Stomach (tissue), 4 donors: ENCODE measurements at regions not wholly inside any gene's neighbourhood (a gene's known extent, or its start where the extent isn't known, plus 50 kb on each side); places are given as distances from the start of the nearest gene placed in this dataset.

Source experiments
- EP300 ChIP-seq: sonication (generic); formaldehyde crosslinking; IDR thresholded peaks from one replicate; pipeline ENCODE4 v1.6.1; 2017; ENCODE audit warnings: antibody characterized with exemption
- POLR2A ChIP-seq, 4 donors: fragments of 450-650 bp; IDR thresholded peaks; one replicate each; pipeline ENCODE4 v1.6.1; 2016; ENCODE audit warnings: antibody characterized with exemption in 4 of 4, control low read depth in 2 of 4, mild to moderate bottlenecking in 1 of 4, moderate library complexity in 1 of 4
- POLR2AphosphoS5 ChIP-seq, 3 donors: sonication (generic); formaldehyde crosslinking; IDR thresholded peaks; one replicate each; pipeline ENCODE4 v1.6.1; 2016; ENCODE audit warnings: antibody characterized with exemption in 3 of 3
- TF ChIP-seq, protein P1 (sequence below), 7 experiments: fragments of 450-650 bp in 4 of 7; fragments of 200-600 bp in 3 of 7; sonication (generic) in 3 of 7; IDR thresholded peaks; one replicate each; pipeline ENCODE4 v1.5.1; 2016 to 2019; ENCODE audit warnings: antibody characterized with exemption in 7 of 7, control low read depth in 2 of 7, mild to moderate bottlenecking in 1 of 7

DNA sequence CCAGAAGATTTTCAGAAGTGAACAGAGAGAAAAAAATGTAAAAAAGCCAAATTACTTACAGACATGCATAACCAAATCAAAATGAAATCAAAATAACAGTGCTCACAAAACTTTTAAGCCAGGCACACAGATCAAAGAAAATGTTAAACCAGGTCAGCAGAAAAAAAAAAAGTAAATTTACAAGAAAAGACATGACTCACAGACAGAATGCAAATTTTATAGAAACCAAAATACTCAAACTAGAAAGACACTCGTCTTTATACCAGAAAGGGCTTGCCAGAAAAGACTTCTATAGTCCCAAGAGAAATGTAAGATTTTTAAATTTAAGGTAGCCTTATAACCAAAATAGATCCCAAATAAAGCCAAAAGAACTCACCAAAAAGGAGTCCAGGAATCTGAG is 86.5 kb upstream of the COG2 start:
- TF ChIP-seq POLR2AphosphoS5 (IDR thresholded peaks at IDR 0.05) (no peak), POLR2A (IDR thresholded peaks at IDR 0.05) (no peak), EP300 (no peak)
- TF ChIP-seq, protein P1, sequence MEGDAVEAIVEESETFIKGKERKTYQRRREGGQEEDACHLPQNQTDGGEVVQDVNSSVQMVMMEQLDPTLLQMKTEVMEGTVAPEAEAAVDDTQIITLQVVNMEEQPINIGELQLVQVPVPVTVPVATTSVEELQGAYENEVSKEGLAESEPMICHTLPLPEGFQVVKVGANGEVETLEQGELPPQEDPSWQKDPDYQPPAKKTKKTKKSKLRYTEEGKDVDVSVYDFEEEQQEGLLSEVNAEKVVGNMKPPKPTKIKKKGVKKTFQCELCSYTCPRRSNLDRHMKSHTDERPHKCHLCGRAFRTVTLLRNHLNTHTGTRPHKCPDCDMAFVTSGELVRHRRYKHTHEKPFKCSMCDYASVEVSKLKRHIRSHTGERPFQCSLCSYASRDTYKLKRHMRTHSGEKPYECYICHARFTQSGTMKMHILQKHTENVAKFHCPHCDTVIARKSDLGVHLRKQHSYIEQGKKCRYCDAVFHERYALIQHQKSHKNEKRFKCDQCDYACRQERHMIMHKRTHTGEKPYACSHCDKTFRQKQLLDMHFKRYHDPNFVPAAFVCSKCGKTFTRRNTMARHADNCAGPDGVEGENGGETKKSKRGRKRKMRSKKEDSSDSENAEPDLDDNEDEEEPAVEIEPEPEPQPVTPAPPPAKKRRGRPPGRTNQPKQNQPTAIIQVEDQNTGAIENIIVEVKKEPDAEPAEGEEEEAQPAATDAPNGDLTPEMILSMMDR (IDR thresholded peaks at IDR 0.05): no peak
